Endodermal cell (in vitro differentiated cells): ENCODE measurements at regions not wholly inside any gene's neighbourhood (a gene's known extent, or its start where the extent isn't known, plus 50 kb on each side); places are given as distances from the start of the nearest gene placed in this dataset.

ENCODE experiments used
- DNase-seq: peaks from one replicate; pipeline ENCODE4 v3.0.0-alpha.2; 2017
- H3K27ac ChIP-seq: 2 replicates; pipeline ENCODE4 v1.5.1; 2013; ENCODE audit warnings: mild to moderate bottlenecking, low read depth, low read length, moderate library complexity
- H3K27me3 ChIP-seq: 2 replicates; pipeline ENCODE4 v1.6.1; 2013; ENCODE audit warnings: mild to moderate bottlenecking, low read length, moderate library complexity; ENCODE audit not compliant: insufficient read depth, control insufficient read depth, poor library complexity, severe bottlenecking
- H3K36me3 ChIP-seq: 2 replicates; pipeline ENCODE4 v1.7.0; 2013; ENCODE audit warnings: mild to moderate bottlenecking, low read length, moderate library complexity; ENCODE audit not compliant: control insufficient read depth, insufficient read depth
- H3K4me1 ChIP-seq: one replicate; pipeline ENCODE4 v1.7.0; 2013; ENCODE audit warnings: low read length; ENCODE audit not compliant: control insufficient read depth, insufficient read depth
- H3K4me3 ChIP-seq: 2 replicates; pipeline ENCODE4 v1.5.1; 2013; ENCODE audit warnings: mild to moderate bottlenecking, low read length, moderate library complexity
- H3K9ac ChIP-seq: 2 replicates; pipeline ENCODE4 v1.6.1; 2013; ENCODE audit warnings: mild to moderate bottlenecking, low read length, moderate library complexity; ENCODE audit not compliant: poor library complexity, severe bottlenecking; ENCODE audit errors: extremely low read depth
- H3K9me3 ChIP-seq: 2 replicates; pipeline ENCODE4 v1.6.1; 2013; ENCODE audit warnings: mild to moderate bottlenecking, low read length, moderate library complexity; ENCODE audit not compliant: control insufficient read depth
- H3K27ac Mint-ChIP-seq: 2 replicates; pipeline ENCODE4 v1.8.0; 2020; ENCODE audit warnings: mixed read lengths
- H3K27me3 Mint-ChIP-seq: 2 replicates; pipeline ENCODE4 v1.8.0; 2021; ENCODE audit warnings: mild to moderate bottlenecking, mixed read lengths; ENCODE audit not compliant: insufficient read depth
- H3K36me3 Mint-ChIP-seq: 2 replicates; pipeline ENCODE4 v1.8.0; 2020; ENCODE audit warnings: low read depth, mixed read lengths
- H3K4me1 Mint-ChIP-seq: 2 replicates; pipeline ENCODE4 v1.8.0; 2020; ENCODE audit warnings: mixed read lengths
- H3K4me3 Mint-ChIP-seq: 2 replicates; pipeline ENCODE4 v1.8.0; 2020; ENCODE audit warnings: mild to moderate bottlenecking, moderate library complexity, mixed read lengths
- H3K9me3 Mint-ChIP-seq: 2 replicates; pipeline ENCODE4 v1.8.0; 2020; ENCODE audit warnings: mild to moderate bottlenecking, mixed read lengths
- WGBS, 2 experiments: methylation state at CpG; one replicate each; pipeline versions ENCODE4 v1.1.5 to v1.1.7; 2013; ENCODE audit warnings: missing lambda C conversion rate in 2 of 2, mixed read lengths in 1 of 2; ENCODE audit not compliant: insufficient coverage in 1 of 2, insufficient read length in 1 of 2; 5-methylcytosine and 5-hydroxymethylcytosine counted together
- TF ChIP-seq, protein P1 (sequence below): fragments of 200-600 bp; sonication (generic); conservative IDR thresholded peaks from 2 replicates; pipeline ENCODE4 v1.5.0; 2021; ENCODE audit warnings: antibody characterized with exemption, mild to moderate bottlenecking

DNA sequence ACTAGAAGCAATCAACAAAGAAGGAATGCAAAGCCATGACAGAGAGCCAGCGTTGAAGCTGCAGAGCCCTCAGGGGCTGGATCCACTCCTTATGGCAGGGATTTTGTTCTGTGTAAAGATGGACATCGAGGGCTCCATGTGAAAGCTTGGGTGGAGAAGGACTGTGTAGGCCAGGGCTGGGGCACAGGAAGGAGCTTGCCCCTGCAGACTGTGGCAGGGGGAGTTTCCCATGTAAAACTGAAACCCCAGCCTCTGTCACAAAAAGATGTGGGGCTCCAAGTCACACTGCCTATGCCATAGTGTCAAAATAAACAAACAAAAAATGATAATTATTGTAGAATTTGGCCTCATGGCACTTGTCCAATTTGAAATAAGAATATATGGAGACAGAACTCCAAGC is 408.7 kb upstream of the HS6ST1 start:
- Mint-ChIP-seq H3K9me3 (peaks cover 5% of the 10 kb centered on the region), H3K36me3 (no peaks in the 10 kb centered on the region), H3K4me1 (no peaks in the 10 kb centered on the region), H3K27me3 (peaks cover 6% of the 10 kb centered on the region), H3K4me3 (no peak overlapping the region), H3K27ac (no peak overlapping the region)
- Histone ChIP-seq H3K9me3 (peaks cover 8% of the 10 kb centered on the region), H3K4me3 (no peak overlapping the region), H3K36me3 (no peaks in the 10 kb centered on the region), H3K9ac (no peak overlapping the region), H3K27ac (no peak overlapping the region), H3K4me1 (no peaks in the 10 kb centered on the region), H3K27me3 (no peaks in the 10 kb centered on the region)
- DNase-seq, result no peak
- TF ChIP-seq, protein P1, sequence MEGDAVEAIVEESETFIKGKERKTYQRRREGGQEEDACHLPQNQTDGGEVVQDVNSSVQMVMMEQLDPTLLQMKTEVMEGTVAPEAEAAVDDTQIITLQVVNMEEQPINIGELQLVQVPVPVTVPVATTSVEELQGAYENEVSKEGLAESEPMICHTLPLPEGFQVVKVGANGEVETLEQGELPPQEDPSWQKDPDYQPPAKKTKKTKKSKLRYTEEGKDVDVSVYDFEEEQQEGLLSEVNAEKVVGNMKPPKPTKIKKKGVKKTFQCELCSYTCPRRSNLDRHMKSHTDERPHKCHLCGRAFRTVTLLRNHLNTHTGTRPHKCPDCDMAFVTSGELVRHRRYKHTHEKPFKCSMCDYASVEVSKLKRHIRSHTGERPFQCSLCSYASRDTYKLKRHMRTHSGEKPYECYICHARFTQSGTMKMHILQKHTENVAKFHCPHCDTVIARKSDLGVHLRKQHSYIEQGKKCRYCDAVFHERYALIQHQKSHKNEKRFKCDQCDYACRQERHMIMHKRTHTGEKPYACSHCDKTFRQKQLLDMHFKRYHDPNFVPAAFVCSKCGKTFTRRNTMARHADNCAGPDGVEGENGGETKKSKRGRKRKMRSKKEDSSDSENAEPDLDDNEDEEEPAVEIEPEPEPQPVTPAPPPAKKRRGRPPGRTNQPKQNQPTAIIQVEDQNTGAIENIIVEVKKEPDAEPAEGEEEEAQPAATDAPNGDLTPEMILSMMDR, result no peak
- WGBS, 2 experiments, result 93 to 100% methylated on average over 2 of the region's 2 CpGs

GRCh38 chr2:128727914-128728313 is 409.2 kb upstream of the HS6ST1 start:
- H3K27me3 Mint-ChIP-seq, result peaks cover 6% of the 10 kb centered on the region
- H3K4me1 Mint-ChIP-seq, result no peaks in the 10 kb centered on the region
- peaks cover 5% of the 10 kb centered on the region for H3K9me3 Mint-ChIP-seq
- Histone ChIP-seq H3K27ac (no peak overlapping the region), H3K4me3 (no peak overlapping the region), H3K9ac (no peak overlapping the region), H3K27me3 (no peaks in the 10 kb centered on the region), H3K36me3 (no peaks in the 10 kb centered on the region), H3K4me1 (no peaks in the 10 kb centered on the region), H3K9me3 (peaks cover 8% of the 10 kb centered on the region)
- TF ChIP-seq, protein P1, result no peak
- DNase-seq, result no peak
- H3K36me3 Mint-ChIP-seq, result no peaks in the 10 kb centered on the region
- H3K27ac Mint-ChIP-seq, result no peak overlapping the region
- 85 to 93% methylated on average over 2 of the region's 2 CpGs for WGBS, 2 experiments
- H3K4me3 Mint-ChIP-seq, result no peak overlapping the region

- Histone ChIP-seq H3K27ac (no peak overlapping the region), H3K36me3 (no peaks in the 10 kb centered on the region), H3K4me3 (no peak overlapping the region), H3K4me1 (no peaks in the 10 kb centered on the region), H3K9ac (no peak overlapping the region), H3K9me3 (peaks cover 8% of the 10 kb centered on the region), H3K27me3 (no peaks in the 10 kb centered on the region)
- H3K27me3 Mint-ChIP-seq, result peaks cover 6% of the 10 kb centered on the region
- DNase-seq, result no peak
- no peak overlapping the region for H3K4me3 Mint-ChIP-seq
- H3K4me1 Mint-ChIP-seq, result no peaks in the 10 kb centered on the region
- H3K27ac Mint-ChIP-seq, result no peak overlapping the region
- no peaks in the 10 kb centered on the region for H3K36me3 Mint-ChIP-seq
- TF ChIP-seq, protein P1, result no peak
- 91 to 100% methylated on average over 1 of the region's 2 CpGs for WGBS, 2 experiments
- peaks cover 5% of the 10 kb centered on the region for H3K9me3 Mint-ChIP-seq
Observed at GRCh38 chr2:128729051-128729450, 410.4 kb upstream of the HS6ST1 start.
